22Rv1 (cell line): ENCODE measurements at regions not wholly inside any gene's neighbourhood (a gene's known extent, or its start where the extent isn't known, plus 50 kb on each side); places are given as distances from the start of the nearest gene placed in this dataset.

Experiments used
- CTCF ChIP-seq: fragments of 450-650 bp; IDR thresholded peaks from 2 replicates; pipeline ENCODE4 v1.5.1; 2017; ENCODE audit warnings: mild to moderate bottlenecking
- ZFX ChIP-seq: fragments of 450-650 bp; IDR thresholded peaks from 2 replicates; pipeline ENCODE4 v1.6.1; 2017; ENCODE audit warnings: antibody characterized with exemption, borderline replicate concordance

- no peak for TF ChIP-seq CTCF
- TF ChIP-seq ZFX = no peak
These were observed 335.6 kb upstream of the ITGA1 start for GRCh38 chr5:52452098-52452497.
